Fibroblast of the aortic adventitia (primary cell): ENCODE measurements at regions not wholly inside any gene's neighbourhood (a gene's known extent, or its start where the extent isn't known, plus 50 kb on each side); places are given as distances from the start of the nearest gene placed in this dataset.

ENCODE experiments used
- DNase-seq: peaks from one replicate; pipeline ENCODE4 v3.0.0-alpha.2; 2010; ENCODE audit warnings: low read depth
- H3K4me3 ChIP-seq: 2 replicates; pipeline ENCODE4 v1.5.1; 2011; ENCODE audit warnings: low read depth, mild to moderate bottlenecking, control low read depth, low read length, moderate library complexity
- TF ChIP-seq, protein P1 (sequence below): IDR thresholded peaks from 2 replicates; pipeline ENCODE4 v1.5.1; 2011; ENCODE audit warnings: mild to moderate bottlenecking, low read length, control low read depth, inconsistent platforms; ENCODE audit not compliant: insufficient read depth

DNA sequence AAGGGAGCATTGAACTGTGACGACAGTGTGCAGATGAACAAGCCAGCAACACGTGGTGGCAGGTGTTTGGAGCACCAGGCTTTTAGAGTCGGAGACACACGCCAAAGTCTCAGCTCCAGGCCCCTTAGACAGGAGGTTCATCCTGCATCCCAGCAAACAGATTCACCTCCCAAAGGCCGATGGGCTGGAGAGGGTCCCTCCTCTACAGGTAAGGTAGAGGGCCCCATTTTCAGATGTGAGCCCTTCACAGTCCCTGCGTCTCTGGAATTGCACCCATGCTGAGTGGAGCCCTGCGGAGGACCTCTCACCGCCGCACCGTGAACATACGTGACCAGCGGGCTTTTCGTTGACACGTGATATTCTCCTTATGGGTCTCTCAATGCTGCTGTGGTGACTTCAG lies 109.0 kb upstream of the B3GAT1 start:
- DNase-seq, result no peak
- TF ChIP-seq, protein P1, sequence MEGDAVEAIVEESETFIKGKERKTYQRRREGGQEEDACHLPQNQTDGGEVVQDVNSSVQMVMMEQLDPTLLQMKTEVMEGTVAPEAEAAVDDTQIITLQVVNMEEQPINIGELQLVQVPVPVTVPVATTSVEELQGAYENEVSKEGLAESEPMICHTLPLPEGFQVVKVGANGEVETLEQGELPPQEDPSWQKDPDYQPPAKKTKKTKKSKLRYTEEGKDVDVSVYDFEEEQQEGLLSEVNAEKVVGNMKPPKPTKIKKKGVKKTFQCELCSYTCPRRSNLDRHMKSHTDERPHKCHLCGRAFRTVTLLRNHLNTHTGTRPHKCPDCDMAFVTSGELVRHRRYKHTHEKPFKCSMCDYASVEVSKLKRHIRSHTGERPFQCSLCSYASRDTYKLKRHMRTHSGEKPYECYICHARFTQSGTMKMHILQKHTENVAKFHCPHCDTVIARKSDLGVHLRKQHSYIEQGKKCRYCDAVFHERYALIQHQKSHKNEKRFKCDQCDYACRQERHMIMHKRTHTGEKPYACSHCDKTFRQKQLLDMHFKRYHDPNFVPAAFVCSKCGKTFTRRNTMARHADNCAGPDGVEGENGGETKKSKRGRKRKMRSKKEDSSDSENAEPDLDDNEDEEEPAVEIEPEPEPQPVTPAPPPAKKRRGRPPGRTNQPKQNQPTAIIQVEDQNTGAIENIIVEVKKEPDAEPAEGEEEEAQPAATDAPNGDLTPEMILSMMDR, result no peak
- H3K4me3 ChIP-seq, result no peak overlapping the region

DNA sequence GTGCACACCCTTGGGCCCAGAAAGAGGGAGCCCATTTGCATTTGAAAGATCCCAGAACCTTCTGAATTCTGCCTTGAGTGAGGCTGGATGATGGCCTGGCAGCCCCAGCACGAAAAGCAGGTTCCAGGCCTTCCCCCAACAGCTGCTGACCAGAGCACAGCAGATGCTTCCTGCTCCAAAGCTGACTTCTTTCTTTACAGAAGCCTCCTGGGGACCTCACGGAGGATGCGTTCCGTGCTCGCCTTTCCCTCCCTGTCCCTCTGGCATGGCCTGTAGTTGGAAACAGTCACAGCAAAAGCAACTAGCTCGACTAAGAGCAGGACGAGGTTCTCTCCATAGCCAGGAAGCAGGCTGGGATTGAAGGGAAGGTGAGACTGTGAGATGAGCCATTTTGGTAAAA lies 107.7 kb upstream of the B3GAT1 start:
- no peak for DNase-seq

DNA sequence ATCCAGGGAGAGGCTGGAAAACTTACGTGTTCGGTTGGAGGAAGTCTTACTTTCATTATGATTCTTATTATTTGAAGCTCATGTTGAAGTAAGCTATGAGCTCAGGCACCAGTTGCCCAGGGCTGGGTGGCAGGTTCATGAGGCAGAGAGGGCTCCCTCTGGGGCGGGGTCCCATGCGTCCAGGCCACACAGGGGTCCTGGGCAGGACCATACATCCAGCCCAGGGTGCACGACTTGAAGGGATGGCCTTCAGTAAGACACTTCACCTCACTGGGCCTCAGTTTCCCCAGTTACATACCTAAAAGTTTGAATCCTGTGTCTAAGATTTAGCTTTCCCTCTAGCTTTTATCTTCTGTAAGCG lies 107.3 kb upstream of the B3GAT1 start:
- DNase-seq, result no peak
- H3K4me3 ChIP-seq, result no peak overlapping the region
- TF ChIP-seq, protein P1, result no peak

More for the DNA sequence above, 107.7 kb upstream of the B3GAT1 start:
- TF ChIP-seq, protein P1, result no peak
- H3K4me3 ChIP-seq, result no peak overlapping the region

DNA sequence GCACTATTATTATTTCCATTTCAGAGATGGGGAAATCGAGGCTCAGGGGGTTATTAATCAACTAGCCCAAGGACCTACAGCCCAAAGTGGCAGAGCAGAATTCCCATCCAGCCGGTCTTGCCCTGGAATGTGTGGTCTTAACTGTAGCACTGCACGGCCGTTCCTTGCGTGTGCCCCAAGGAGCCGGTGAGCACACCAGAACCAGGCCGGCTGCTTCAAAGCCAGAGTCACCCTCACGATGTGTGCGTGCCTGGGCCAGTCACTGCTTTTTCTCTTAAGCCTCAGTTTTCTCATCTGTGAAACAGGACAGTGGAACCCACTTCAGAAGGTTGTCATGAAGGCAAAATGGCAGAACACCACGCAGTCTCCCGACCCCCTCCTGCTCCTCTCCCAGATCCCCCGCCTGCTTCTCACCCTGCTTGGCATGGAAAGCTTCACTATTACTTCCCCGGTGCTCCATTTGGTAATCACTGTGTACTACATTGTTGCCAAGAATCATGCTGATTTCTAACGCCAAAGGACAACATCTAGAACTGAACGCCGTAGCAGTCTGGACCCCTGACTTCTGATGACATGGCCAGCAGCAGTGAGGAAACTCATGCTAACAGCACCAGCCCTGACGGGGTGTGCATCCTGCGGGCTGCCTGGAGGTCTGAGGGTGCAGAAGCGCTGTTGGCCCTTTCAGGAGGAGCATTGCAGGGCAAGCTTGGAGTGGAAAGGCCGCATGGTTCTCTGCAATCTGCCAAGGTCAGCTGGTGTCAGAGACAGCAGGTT lies 106.8 kb upstream of the B3GAT1 start:
- no peak for DNase-seq
- H3K4me3 ChIP-seq, result no peak overlapping the region
- TF ChIP-seq, protein P1, result no peak

DNA sequence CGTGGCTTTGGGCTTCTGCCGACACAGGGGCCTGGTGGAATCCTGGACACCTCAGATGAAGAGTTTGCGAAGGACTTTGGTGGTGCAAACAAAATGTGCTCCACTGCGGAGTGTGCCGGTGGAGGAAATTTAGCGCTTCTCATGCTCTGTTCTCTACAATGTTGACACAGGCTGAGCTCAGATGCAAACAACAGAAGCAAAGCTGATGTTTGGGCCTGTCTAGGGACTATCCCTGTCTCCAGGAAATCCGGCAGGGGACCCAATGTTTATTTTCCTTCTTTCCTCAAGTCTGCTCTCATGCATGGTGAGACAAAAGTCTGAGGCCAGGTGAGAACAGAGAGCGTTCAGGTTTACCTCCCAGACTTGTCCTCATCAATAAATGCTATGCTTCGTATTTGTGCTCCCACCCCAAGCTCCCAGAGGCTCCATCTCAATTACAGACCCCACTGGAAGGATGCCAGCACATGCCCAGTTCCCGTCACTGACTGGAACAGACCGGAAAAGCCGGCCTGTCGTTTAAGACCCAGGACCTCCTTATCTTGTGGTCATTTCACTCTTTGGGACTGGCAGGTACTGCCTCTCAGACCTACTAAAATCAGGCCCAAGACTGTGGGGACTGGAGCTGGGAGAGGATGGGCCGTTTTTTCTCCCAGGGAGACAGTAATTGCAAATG lies 105.7 kb upstream of the B3GAT1 start:
- TF ChIP-seq, protein P1, result no peak

DNA sequence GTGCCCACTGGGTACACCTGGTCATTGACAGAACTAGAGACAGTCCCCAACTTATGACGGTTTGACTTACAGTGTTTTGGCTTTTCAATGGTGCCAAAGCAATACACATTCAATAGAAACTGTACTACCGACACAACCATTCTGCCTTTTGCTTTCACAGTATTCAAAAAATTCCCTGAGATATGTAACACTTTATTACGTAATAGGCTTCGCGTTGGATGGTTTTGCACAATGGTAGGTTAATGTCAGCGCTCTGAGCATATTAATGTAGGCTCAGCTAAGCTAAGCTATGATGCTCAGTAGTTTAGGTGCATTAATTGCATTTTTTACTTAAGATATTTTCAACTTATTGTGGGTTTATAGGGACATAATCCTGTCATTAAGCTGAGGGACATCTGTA lies 105.1 kb upstream of the B3GAT1 start:
- TF ChIP-seq, protein P1, result no peak
- DNase-seq, result no peak
- H3K4me3 ChIP-seq, result no peak overlapping the region

More for the DNA sequence above, 105.7 kb upstream of the B3GAT1 start:
- DNase-seq, result no peak
- H3K4me3 ChIP-seq, result no peak overlapping the region
